ENCODE measurements at regions not wholly inside any gene's neighbourhood (a gene's known extent, or its start where the extent isn't known, plus 50 kb on each side); places are given as distances from the start of the nearest gene placed in this dataset.

DNA sequence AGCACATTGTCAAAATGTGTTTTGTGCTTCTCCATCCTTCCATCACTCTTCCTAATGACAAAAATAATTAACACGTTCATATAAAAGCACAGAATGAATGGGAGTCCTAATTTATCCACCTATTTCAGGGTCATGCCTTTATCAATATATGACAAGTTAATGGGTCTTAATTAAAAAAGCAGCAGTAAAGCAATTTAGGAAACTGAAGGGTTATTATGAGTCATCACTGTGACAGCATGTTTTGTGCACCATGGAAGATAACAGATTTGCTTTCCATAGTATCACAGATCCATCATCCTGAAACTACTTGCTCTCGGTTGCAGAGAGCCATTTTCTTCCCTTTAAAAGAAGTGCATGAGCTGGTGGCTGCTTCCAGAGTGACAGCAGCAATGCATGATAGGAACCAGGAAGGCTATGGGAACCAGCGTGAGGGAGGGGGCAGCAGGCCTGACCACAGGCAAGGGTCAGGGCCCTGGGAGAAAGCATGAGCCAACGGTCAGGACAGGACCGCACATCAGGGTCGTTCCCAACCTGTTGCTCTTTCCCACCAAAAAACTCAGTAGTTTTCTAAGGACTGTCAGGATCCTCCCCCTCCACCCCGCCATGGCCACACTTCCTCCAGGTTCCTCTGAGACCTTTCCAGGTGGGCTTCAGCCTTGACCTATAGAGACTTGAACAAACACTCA lies 784.1 kb downstream of the UQCRFS1 start:
- Histone ChIP-seq H4K20me1 (ENCODE audit: control insufficient read depth, insufficient read depth) (no peaks in the 10 kb centered on the region), H3K4me3 (no peak overlapping the region), H3K36me3 (ENCODE audit: control insufficient read depth in 2 of 2, insufficient read depth in 2 of 2, low read length in 1 of 2) (no peaks in the 10 kb centered on the region), H3K9me3 (replicated peaks; ENCODE audit: control insufficient read depth, insufficient read depth, low read length) (no peaks in the 10 kb centered on the region; the same call in 2 of the 3 replicates), H3K27me3 (replicated peaks in 1 of 2; ENCODE audit: control insufficient read depth in 2 of 2, insufficient read depth in 2 of 2, low read length in 1 of 2) (no peaks in the 10 kb centered on the region), H2AFZ (ENCODE audit: control insufficient read depth, low read depth, low read length) (no peak overlapping the region), H3K9ac (ENCODE audit: control insufficient read depth, insufficient read depth, low read length) (no peak overlapping the region), H3K79me2 (ENCODE audit: control insufficient read depth, insufficient read depth, low read length) (no peaks in the 10 kb centered on the region), H3K4me1 (ENCODE audit: control insufficient read depth, insufficient read depth, low read length) (no peaks in the 10 kb centered on the region), H3K27ac (ENCODE audit: control insufficient read depth, insufficient read depth) (no peak overlapping the region), H3K4me2 (ENCODE audit: control insufficient read depth, insufficient read depth) (no peak overlapping the region)
- CTCF ChIA-PET = interaction anchor here (1.0 to 1.2 kb wide), 2 partner anchors 9 to 13 kb away, joined by 3 read pairs; no protein-coding TSS in a partner anchor
- TF ChIP-seq SP1 (IDR thresholded peaks at IDR 0.05; ENCODE audit: low read depth, low read length) = no peak
- TF ChIP-seq NFYA (IDR thresholded peaks at IDR 0.05; ENCODE audit: borderline replicate concordance, low read depth, low read length) = no peak
- TF ChIP-seq IKZF1 (conservative IDR thresholded peaks at IDR 0.05) = no peak
- RAD21 ChIA-PET (ENCODE audit: unreplicated experiment) = no interaction called here
- 20% methylated on average over 7 of the region's 7 CpGs for WGBS (ENCODE audit: insufficient coverage, insufficient replicate concordance, low lambda C conversion rate, missing lambda C conversion rate)
- no peak for DNase-seq (ENCODE audit: low read depth, low spot score)
- ATAC-seq = no peak
- BruUV-seq (replicated peaks) = no TSS peak
- POLR2A ChIA-PET = no interaction called here
- in situ Hi-C loops (cut with MboI) (no loop called here), intact Hi-C loops (cut with micrococcal nuclease; ENCODE audit: unreplicated experiment) (no loop called here)
- SMC1A ChIA-PET (ENCODE audit: uncharacterized antibody, unreplicated experiment) = interaction anchor here (1.2 to 1.4 kb wide), 2 partner anchors 13 to 88 kb away, joined by 3 to 4 read pairs; no protein-coding TSS in a partner anchor
- FAIRE-seq = no peak

DNA sequence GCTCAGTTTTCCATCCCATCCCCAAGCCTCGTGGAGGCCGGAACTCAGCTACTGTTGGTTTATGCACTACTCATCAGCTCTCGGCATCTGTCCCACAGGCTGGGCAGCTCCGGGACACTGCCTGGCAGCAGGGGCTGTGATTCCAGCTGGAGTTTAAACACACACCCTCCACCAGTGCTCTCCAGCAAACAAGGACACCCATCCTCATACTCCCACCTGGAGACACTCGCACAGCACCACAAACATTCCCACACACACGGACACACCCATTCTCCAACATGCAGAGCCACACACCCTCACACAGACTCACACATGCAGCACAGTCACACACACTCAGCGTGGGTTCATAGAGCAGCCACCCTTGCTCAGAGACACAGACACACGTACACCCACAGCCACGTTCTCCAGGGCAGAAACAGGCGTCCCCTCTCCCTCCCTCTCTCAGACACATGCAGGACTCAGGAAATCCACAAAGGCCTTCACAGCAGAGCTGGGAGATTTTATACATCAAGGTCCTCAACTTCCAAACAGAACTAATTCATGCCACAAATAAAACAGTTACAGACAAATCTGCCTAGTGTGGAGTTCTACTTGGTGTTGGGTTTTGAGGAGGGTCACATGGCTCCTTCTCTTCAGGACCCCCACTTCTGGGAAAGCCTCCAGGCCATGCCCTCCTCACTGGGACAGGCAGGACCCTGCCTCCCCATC lies 785.4 kb downstream of the UQCRFS1 start:
- intact Hi-C loops (cut with micrococcal nuclease; ENCODE audit: unreplicated experiment) (no loop called here), in situ Hi-C loops (cut with MboI) (no loop called here)
- no peaks in the 10 kb centered on the region for H3K36me3 ChIP-seq (ENCODE audit: control insufficient read depth in 2 of 2, insufficient read depth in 2 of 2, low read length in 1 of 2)
- DNase-seq (ENCODE audit: low read depth, low spot score) = no peak
- no peak overlapping the region for H2AFZ ChIP-seq (ENCODE audit: control insufficient read depth, low read depth, low read length)
- ChIA-PET SMC1A (ENCODE audit: uncharacterized antibody, unreplicated experiment) (interaction anchor here (1.3 kb wide), 1 partner anchor 32 kb away, joined by 3 read pairs; no protein-coding TSS in a partner anchor), CTCF (no interaction called here), POLR2A (no interaction called here), RAD21 (ENCODE audit: unreplicated experiment) (no interaction called here)
- TF ChIP-seq, protein P1, sequence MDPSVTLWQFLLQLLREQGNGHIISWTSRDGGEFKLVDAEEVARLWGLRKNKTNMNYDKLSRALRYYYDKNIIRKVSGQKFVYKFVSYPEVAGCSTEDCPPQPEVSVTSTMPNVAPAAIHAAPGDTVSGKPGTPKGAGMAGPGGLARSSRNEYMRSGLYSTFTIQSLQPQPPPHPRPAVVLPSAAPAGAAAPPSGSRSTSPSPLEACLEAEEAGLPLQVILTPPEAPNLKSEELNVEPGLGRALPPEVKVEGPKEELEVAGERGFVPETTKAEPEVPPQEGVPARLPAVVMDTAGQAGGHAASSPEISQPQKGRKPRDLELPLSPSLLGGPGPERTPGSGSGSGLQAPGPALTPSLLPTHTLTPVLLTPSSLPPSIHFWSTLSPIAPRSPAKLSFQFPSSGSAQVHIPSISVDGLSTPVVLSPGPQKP (IDR thresholded peaks at IDR 0.05; ENCODE audit: low read depth, low read length) = no peak
- no peak for TF ChIP-seq SMARCA5 (IDR thresholded peaks at IDR 0.05)
- no peak for TF ChIP-seq MEF2B (IDR thresholded peaks at IDR 0.05; ENCODE audit: partially characterized antibody, poor library complexity, severe bottlenecking)
- no peak for TF ChIP-seq ZNF384 (IDR thresholded peaks at IDR 0.05; ENCODE audit: borderline replicate concordance, low read depth, low read length)
- TF ChIP-seq IRF4 (IDR thresholded peaks at IDR 0.05; ENCODE audit: low read depth, low read length) = no peak
- no peak for TF ChIP-seq RBBP5 (conservative IDR thresholded peaks at IDR 0.05)
- no peak for TF ChIP-seq HCFC1 (IDR thresholded peaks at IDR 0.05; ENCODE audit: low read length)
- no peak for TF ChIP-seq SUPT20H (IDR thresholded peaks at IDR 0.05; ENCODE audit: borderline replicate concordance, control insufficient read depth, low read depth, low read length)
- TF ChIP-seq BACH1 (IDR thresholded peaks at IDR 0.05; ENCODE audit: borderline replicate concordance) = no peak
- TF ChIP-seq RCOR1 (conservative IDR thresholded peaks at IDR 0.05; ENCODE audit: low read depth, low read length) = no peak
- TF ChIP-seq SIN3A (IDR thresholded peaks at IDR 0.05; ENCODE audit: low read depth, low read length) = no peak
- H3K4me1 ChIP-seq (ENCODE audit: control insufficient read depth, insufficient read depth, low read length) = no peaks in the 10 kb centered on the region
- no peaks in the 10 kb centered on the region; the same call in 2 of the 3 replicates for H3K9me3 ChIP-seq (replicated peaks; ENCODE audit: control insufficient read depth, insufficient read depth, low read length)
- no TSS peak for BruUV-seq (replicated peaks)
- H3K79me2 ChIP-seq (ENCODE audit: control insufficient read depth, insufficient read depth, low read length) = no peaks in the 10 kb centered on the region
- no peak for ATAC-seq
- no peak overlapping the region for H3K4me3 ChIP-seq
- H3K9ac ChIP-seq (ENCODE audit: control insufficient read depth, insufficient read depth, low read length) = no peak overlapping the region
- H3K27me3 ChIP-seq (replicated peaks in 1 of 2; ENCODE audit: control insufficient read depth in 2 of 2, insufficient read depth in 2 of 2, low read length in 1 of 2) = no peaks in the 10 kb centered on the region
- no peaks in the 10 kb centered on the region for H4K20me1 ChIP-seq (ENCODE audit: control insufficient read depth, insufficient read depth)
- WGBS (ENCODE audit: insufficient coverage, insufficient replicate concordance, low lambda C conversion rate, missing lambda C conversion rate) = 21% methylated on average over 10 of the region's 10 CpGs
- H3K27ac ChIP-seq (ENCODE audit: control insufficient read depth, insufficient read depth) = no peak overlapping the region
- no peak overlapping the region for H3K4me2 ChIP-seq (ENCODE audit: control insufficient read depth, insufficient read depth)
- FAIRE-seq = no peak
